ENCODE measurements at regions not wholly inside any gene's neighbourhood (a gene's known extent, or its start where the extent isn't known, plus 50 kb on each side); places are given as distances from the start of the nearest gene placed in this dataset.
A peak's percentile ranks its signal among the peaks of the same experiment; 100 is the strongest.

DNA sequence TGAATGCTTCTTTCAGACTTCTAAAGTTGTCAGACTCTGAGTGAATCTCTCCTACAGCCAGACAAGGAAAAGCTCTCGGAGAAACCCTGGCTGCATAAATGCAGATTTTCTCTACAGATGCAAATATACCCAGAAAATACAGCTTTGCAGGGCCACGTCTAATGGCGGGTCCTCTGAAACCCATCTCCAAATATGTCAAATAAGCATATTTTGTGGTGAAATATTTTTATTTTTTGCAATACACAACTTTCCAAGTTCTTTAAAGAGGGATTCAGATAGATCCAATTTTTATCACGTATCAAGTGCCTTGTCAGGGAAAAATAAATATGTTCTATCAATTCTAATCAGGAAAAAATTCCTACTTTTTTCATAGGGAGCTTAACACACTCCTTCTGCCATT, 229.4 kb downstream of the SI start:
- DNase-seq (no peak), ATAC-seq (no peak)
- Histone ChIP-seq H3K4me1 (ENCODE audit: low read depth) (no peaks in the 10 kb centered on the region), H3K4me3 (no peak overlapping the region), H3K9me3 (no peaks in the 10 kb centered on the region), H3K36me3 (ENCODE audit: low read depth) (no peaks in the 10 kb centered on the region)
- intact Hi-C loops (cut with DNase I, micrococcal nuclease), result no loop called here
- TF ChIP-seq, protein P1, sequence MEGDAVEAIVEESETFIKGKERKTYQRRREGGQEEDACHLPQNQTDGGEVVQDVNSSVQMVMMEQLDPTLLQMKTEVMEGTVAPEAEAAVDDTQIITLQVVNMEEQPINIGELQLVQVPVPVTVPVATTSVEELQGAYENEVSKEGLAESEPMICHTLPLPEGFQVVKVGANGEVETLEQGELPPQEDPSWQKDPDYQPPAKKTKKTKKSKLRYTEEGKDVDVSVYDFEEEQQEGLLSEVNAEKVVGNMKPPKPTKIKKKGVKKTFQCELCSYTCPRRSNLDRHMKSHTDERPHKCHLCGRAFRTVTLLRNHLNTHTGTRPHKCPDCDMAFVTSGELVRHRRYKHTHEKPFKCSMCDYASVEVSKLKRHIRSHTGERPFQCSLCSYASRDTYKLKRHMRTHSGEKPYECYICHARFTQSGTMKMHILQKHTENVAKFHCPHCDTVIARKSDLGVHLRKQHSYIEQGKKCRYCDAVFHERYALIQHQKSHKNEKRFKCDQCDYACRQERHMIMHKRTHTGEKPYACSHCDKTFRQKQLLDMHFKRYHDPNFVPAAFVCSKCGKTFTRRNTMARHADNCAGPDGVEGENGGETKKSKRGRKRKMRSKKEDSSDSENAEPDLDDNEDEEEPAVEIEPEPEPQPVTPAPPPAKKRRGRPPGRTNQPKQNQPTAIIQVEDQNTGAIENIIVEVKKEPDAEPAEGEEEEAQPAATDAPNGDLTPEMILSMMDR (IDR thresholded peaks at IDR 0.05), result no peak

DNA sequence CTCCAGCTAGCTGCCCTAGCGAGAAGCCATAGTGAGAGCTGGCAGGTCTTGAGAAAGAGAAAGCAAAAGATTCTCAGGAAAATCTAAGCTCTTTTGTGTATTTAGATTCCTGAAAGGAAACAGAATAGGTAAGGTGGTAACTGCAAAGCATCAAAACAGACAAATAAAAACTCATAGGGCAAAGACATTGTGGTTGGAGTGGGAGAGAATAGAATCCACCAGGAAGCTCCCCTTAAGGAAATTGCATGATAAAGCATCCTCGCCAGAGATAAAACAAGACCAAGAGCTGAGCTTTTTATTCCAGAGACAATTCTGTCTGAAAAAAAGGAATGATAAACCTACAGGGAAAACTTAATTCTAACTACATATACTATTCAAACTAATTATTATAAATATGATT, 232.6 kb downstream of the SI start:
- no peak for DNase-seq
- ATAC-seq, result no peak
- Histone ChIP-seq H3K9me3 (no peaks in the 10 kb centered on the region), H3K4me1 (ENCODE audit: low read depth) (no peaks in the 10 kb centered on the region), H3K4me3 (no peak overlapping the region), H3K36me3 (ENCODE audit: low read depth) (no peaks in the 10 kb centered on the region)
- TF ChIP-seq, protein P1 (IDR thresholded peaks at IDR 0.05), result no peak
- intact Hi-C loops (cut with DNase I, micrococcal nuclease), result no loop called here

DNA sequence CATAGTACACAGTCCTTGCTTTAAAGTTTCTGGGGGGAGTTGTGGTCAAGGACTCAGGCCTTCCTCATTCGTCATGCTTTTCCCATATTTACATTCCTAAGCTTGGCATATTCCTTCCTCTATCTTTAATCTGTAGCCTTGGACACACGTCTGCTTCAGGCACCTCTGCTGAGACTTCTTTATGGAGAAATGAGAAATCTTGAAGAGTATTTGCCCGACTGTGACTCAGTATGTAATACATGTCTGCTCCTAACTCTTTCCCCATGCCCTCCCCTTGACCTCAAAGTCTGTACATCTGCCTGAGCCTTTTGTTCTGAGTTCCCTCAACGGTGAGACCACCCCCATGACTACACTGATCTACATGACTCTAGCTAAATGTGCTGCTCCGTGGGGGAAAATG, 246.1 kb downstream of the SI start:
- no peaks in the 10 kb centered on the region for H3K9me3 ChIP-seq
- no peak overlapping the region for H3K4me3 ChIP-seq
- H3K36me3 ChIP-seq (ENCODE audit: low read depth), result no peaks in the 10 kb centered on the region
- TF ChIP-seq, protein P1 (IDR thresholded peaks at IDR 0.05), result no peak
- intact Hi-C loops (cut with DNase I, micrococcal nuclease), result no loop called here
- H3K4me1 ChIP-seq (ENCODE audit: low read depth), result no peaks in the 10 kb centered on the region
- no peak for ATAC-seq
- DNase-seq, result no peak

DNA sequence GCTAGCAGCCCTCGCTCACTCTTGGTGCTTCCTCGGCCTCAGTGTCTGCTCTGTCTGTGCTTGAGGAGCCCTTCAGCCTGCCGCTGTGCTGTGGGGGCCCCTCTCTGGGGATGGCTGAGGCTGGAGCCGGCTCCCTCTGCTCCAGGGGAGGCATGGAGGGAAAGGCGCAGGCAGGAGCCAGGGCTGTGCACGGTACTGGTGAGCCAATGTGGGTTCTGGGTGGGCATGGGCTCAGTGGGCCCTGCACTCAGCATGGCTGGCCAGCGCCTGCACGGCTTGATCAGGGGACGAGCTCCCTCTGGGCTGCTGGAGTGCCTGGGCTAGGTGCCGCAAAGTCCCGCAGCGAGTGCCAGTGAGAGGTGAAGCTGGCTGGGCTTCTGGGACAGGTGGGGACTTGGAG, 260.0 kb downstream of the SI start:
- TF ChIP-seq, protein P1 (IDR thresholded peaks at IDR 0.05), result no peak
- no peaks in the 10 kb centered on the region for H3K36me3 ChIP-seq (ENCODE audit: low read depth)
- ATAC-seq, result no peak
- intact Hi-C loops (cut with DNase I, micrococcal nuclease), result no loop called here
- H3K4me1 ChIP-seq (ENCODE audit: low read depth), result no peaks in the 10 kb centered on the region
- peak in 1 of 3 donors; percentile 34 for DNase-seq
- no peak overlapping the region for H3K4me3 ChIP-seq
- H3K9me3 ChIP-seq, result peaks cover 3% of the 10 kb centered on the region

DNA sequence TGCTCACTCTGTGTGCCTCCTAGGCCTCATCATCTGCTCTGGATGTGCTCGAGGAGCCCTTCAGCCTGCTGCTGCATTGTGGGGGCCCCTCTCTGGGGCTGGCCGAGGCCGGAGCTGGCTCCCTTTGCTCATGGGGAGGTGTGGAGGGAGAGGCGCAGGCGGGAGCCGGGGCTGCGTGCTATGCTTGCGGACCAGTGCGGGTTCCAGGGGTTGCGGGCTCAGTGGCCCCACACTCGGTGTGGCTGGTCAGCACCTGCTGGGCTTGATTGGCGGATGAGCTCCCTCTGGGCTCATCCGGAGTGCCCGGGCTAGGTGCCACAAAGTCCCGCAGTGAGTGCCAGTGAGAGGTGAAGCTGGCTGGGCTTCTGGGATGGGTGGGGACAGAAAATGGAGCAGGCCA, 264.2 kb downstream of the SI start:
- no peaks in the 10 kb centered on the region for H3K36me3 ChIP-seq (ENCODE audit: low read depth)
- H3K9me3 ChIP-seq, result peaks cover 3% of the 10 kb centered on the region
- intact Hi-C loops (cut with DNase I, micrococcal nuclease), result no loop called here
- ATAC-seq, result no peak
- TF ChIP-seq, protein P1 (IDR thresholded peaks at IDR 0.05), result no peak
- no peaks in the 10 kb centered on the region for H3K4me1 ChIP-seq (ENCODE audit: low read depth)
- no peak overlapping the region for H3K4me3 ChIP-seq
- DNase-seq, result peak in 1 of 3 donors; percentile 33

DNA sequence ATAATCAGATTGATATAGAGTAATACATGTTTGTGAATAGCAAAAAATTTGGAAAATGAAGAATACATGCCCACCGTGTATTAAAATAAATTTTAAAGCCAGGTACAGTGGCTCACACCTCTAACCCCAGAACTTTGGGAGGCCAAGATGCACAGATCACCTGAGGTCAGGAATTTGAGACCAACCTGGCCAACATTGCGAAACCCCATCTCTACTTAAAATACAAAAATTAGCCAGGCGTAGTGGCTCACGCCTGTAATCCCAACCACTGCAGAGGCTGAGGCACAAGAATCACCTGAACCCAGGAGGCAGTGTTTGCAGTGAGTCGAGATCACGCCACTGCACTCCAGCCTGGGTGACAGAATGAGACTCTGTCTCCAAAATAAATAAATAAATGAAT, 266.3 kb downstream of the SI start:
- no peak for DNase-seq
- H3K36me3 ChIP-seq (ENCODE audit: low read depth), result no peaks in the 10 kb centered on the region
- no peak for ATAC-seq
- H3K4me1 ChIP-seq (ENCODE audit: low read depth), result no peaks in the 10 kb centered on the region
- no peaks in the 10 kb centered on the region for H3K9me3 ChIP-seq
- H3K4me3 ChIP-seq, result no peak overlapping the region
- intact Hi-C loops (cut with DNase I, micrococcal nuclease), result no loop called here
- TF ChIP-seq, protein P1 (IDR thresholded peaks at IDR 0.05), result no peak
